ENCODE measurements at regions not wholly inside any gene's neighbourhood (a gene's known extent, or its start where the extent isn't known, plus 50 kb on each side); places are given as distances from the start of the nearest gene placed in this dataset.

DNA sequence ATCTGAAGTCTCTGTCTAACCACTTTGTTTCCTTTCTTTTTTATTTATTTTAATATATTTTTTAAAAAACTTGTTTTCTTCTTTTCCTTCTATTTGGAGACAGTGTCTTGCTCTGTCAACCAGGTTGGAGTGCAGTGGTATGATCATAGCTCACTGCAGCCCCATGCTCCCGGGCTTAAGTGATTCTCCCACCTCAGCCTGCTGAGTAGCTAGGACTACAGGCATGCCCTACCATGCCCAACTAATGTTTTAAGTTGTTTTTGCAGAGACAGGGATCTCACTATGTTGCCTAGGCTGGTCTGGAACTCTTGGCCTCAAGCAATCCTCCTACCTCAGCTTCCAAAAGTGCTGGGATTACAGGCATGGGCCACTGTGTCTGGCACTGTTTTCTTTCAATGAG lies 81.1 kb upstream of the TLK1 start:
- no peak overlapping the region for H3K27ac Mint-ChIP-seq
- no peaks in the 10 kb centered on the region for H3K4me1 Mint-ChIP-seq (ENCODE audit: low read depth)
- peaks cover 17% of the 10 kb centered on the region for H3K9me3 Mint-ChIP-seq (ENCODE audit: low read depth)
- H3K4me3 Mint-ChIP-seq (ENCODE audit: low read depth), result no peak overlapping the region
- TF ChIP-seq, protein P1, sequence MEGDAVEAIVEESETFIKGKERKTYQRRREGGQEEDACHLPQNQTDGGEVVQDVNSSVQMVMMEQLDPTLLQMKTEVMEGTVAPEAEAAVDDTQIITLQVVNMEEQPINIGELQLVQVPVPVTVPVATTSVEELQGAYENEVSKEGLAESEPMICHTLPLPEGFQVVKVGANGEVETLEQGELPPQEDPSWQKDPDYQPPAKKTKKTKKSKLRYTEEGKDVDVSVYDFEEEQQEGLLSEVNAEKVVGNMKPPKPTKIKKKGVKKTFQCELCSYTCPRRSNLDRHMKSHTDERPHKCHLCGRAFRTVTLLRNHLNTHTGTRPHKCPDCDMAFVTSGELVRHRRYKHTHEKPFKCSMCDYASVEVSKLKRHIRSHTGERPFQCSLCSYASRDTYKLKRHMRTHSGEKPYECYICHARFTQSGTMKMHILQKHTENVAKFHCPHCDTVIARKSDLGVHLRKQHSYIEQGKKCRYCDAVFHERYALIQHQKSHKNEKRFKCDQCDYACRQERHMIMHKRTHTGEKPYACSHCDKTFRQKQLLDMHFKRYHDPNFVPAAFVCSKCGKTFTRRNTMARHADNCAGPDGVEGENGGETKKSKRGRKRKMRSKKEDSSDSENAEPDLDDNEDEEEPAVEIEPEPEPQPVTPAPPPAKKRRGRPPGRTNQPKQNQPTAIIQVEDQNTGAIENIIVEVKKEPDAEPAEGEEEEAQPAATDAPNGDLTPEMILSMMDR (IDR thresholded peaks at IDR 0.05; ENCODE audit: unreplicated experiment), result no peak
- DNase-seq (ENCODE audit: low spot score, unreplicated experiment), result no peak
- peaks cover 2% of the 10 kb centered on the region for H3K36me3 Mint-ChIP-seq (ENCODE audit: insufficient read depth)
- H3K27me3 Mint-ChIP-seq, result no peaks in the 10 kb centered on the region

DNA sequence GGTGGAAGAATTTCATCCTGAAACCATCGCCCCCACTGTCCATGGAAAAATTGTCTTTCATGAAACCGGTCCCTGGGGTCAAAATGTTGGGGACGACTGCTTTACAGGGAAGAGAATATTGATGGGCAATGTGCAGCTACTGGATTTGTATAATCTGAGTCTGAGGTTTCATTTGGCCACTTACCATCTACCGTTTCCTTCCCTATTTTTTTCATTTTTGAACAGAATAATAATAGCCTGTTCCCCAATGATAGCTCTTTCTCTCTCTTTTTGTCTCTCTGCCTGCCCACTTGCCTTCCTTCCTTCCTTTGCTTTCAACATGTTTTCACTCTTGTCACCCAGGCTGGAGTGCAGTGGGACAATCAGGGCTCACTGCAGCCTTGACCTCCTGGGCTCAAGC lies 78.3 kb upstream of the TLK1 start:
- peaks cover 2% of the 10 kb centered on the region for H3K27me3 Mint-ChIP-seq
- H3K27ac Mint-ChIP-seq, result no peak overlapping the region
- TF ChIP-seq, protein P1 (IDR thresholded peaks at IDR 0.05; ENCODE audit: unreplicated experiment), result no peak
- no peak overlapping the region for H3K4me3 Mint-ChIP-seq (ENCODE audit: low read depth)
- H3K9me3 Mint-ChIP-seq (ENCODE audit: low read depth), result no peaks in the 10 kb centered on the region
- H3K36me3 Mint-ChIP-seq (ENCODE audit: insufficient read depth), result no peaks in the 10 kb centered on the region
- no peak for DNase-seq (ENCODE audit: low spot score, unreplicated experiment)
- H3K4me1 Mint-ChIP-seq (ENCODE audit: low read depth), result no peaks in the 10 kb centered on the region

GRCh38 chr2:171237751-171238505 lies 77.2 kb upstream of the TLK1 start:
- no peak overlapping the region for H3K27ac Mint-ChIP-seq
- H3K36me3 Mint-ChIP-seq (ENCODE audit: insufficient read depth), result no peaks in the 10 kb centered on the region
- no peaks in the 10 kb centered on the region for H3K4me1 Mint-ChIP-seq (ENCODE audit: low read depth)
- DNase-seq (ENCODE audit: low spot score, unreplicated experiment), result no peak
- H3K9me3 Mint-ChIP-seq (ENCODE audit: low read depth), result no peaks in the 10 kb centered on the region
- H3K4me3 Mint-ChIP-seq (ENCODE audit: low read depth), result no peak overlapping the region
- peaks cover 2% of the 10 kb centered on the region for H3K27me3 Mint-ChIP-seq
- TF ChIP-seq, protein P1 (IDR thresholded peaks at IDR 0.05; ENCODE audit: unreplicated experiment), result no peak

DNA sequence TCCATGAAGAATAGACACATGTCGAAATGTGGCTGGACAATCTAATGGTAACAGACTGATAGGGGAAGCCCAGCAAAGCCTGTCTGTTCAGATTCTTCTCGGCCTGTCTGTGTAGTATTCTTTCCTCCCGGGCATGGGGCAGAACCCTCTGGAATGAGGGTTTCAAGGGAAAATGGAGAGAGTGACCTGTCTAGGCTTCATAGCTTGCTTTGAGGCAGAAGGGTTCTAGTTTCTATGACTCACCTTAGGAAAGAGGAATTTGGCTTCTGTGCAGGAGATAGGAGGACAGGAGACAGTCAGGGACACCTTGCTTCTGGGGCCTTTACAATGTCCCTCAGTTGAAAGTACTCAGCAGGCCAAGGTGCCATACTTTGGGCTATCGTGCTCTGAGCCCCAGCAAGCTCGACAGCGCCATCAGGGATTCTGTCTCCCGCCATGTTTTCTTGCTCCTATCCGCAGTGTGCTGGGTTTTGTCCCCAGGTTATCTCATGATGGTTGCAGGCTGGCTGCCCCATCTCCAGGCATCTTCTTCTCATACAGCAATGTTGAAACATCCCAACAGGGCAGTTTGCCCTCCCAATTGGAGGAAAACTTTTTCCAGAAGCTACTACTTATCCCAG lies 74.7 kb upstream of the TLK1 start:
- Mint-ChIP-seq H3K36me3 (ENCODE audit: insufficient read depth) (no peaks in the 10 kb centered on the region), H3K4me1 (ENCODE audit: low read depth) (no peaks in the 10 kb centered on the region), H3K4me3 (ENCODE audit: low read depth) (no peak overlapping the region), H3K9me3 (ENCODE audit: low read depth) (no peaks in the 10 kb centered on the region), H3K27ac (no peak overlapping the region), H3K27me3 (peaks cover 2% of the 10 kb centered on the region)
- TF ChIP-seq, protein P1 (IDR thresholded peaks at IDR 0.05; ENCODE audit: unreplicated experiment), result no peak
- DNase-seq (ENCODE audit: low spot score, unreplicated experiment), result no peak

DNA sequence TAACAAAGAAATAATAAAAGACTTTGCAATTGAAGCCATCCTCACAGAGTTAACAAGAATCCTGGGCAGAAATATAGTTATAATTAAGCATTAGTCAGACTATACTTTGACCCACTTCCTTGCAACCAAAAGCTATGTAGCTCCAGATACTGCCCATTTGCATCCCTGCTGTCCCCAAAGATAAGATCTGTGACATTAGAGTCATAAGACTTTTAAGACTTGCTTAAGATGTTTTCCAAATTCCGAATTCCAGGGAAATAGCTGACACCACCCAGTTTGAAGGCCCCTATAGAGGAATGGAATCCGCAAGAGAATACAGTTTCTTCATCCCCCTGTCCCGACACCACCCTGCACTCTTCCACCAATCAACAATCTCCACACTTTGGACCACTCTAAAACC lies 69.5 kb upstream of the TLK1 start:
- Mint-ChIP-seq H3K27ac (no peak overlapping the region), H3K36me3 (ENCODE audit: insufficient read depth) (no peaks in the 10 kb centered on the region), H3K27me3 (peaks cover 2% of the 10 kb centered on the region), H3K4me3 (ENCODE audit: low read depth) (no peak overlapping the region), H3K4me1 (ENCODE audit: low read depth) (no peaks in the 10 kb centered on the region), H3K9me3 (ENCODE audit: low read depth) (no peaks in the 10 kb centered on the region)
- TF ChIP-seq, protein P1 (IDR thresholded peaks at IDR 0.05; ENCODE audit: unreplicated experiment), result no peak
- no peak for DNase-seq (ENCODE audit: low spot score, unreplicated experiment)

Data from progenitor cell of endocrine pancreas (in vitro differentiated cells).